ENCODE measurements at regions not wholly inside any gene's neighbourhood (a gene's known extent, or its start where the extent isn't known, plus 50 kb on each side); places are given as distances from the start of the nearest gene placed in this dataset.
A peak's percentile ranks its signal among the peaks of the same experiment; 100 is the strongest.

DNA sequence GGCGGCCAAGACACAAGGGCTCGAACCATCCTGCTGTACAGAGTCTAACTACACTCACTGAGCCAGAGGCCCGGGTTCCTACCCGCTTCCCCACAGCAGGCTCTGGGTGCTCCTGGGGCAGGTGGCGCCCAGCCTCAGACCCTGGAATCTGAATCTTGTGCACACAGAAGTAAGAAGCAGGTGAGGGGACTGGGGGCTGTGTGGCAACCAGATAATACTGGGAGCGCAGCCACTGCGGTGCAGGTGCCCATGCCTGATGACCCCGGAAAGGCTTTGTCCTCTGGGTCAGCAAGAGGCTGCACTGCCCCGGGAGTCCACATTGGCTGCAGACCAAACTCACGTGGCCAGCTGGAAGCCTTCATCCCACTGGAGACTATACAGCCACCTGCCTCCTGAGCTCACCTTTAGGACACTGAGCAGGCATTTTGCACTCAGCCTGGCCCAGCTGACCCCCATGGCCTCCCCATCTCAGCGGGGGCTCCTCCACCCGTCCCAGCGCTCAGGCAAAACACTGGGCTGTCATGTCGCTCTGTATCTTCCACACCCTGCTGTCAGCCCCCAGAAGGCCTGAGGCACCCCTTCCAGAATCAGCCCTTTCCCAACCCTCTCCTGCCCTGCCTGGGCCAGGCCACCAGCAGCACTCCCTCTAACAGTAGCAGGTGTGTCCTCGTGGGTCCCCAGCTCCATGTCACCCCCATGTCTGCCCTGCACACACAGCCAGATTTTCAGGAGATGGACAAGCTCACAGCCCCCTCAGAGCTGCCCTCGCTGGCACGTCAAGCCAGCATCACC, 101.0 kb upstream of the IQSEC1 start:
- no peak for DNase-seq (ENCODE audit: low read depth in 2 of 2)

DNA sequence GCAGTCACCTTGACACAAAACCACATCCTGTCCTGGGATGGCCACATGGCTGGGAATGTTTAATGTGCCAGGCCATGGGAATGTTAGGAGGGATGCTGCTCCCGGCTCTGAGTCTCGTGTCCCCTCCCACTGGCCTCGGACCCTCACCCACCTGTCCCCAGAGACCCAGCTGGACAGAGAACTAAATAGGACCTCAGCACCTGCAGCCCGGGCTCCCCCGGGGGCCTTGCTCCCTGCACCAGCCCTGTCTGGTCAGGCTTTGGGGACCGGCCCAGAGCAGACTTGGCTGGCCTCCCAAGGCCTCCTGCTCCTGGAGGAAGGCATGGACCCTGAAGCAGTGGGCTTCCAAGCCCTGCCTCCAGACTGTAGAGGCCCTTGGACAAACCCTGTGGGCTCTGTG, 100.0 kb upstream of the IQSEC1 start:
- DNase-seq (ENCODE audit: low read depth in 2 of 2) = no peak

DNA sequence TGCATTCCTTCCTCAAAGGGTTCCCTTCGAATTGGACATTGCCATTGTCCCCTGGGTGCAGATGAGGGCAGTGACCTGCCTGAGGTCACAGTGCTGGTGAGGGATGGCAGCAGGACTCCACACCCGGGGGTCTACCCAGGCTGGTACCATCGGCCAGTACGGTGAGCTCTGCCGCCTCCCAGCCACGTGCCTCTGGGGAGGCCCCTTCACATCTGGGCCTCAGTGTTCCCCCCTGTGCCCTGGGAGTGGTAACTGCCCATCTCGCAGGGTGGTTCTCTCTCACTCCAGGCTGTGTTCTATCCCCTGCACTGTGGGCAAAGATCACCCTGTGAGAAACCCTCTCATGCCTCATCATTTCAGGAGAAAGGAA, 99.4 kb upstream of the IQSEC1 start:
- no peak for DNase-seq (ENCODE audit: low read depth in 2 of 2)

- DNase-seq (ENCODE audit: low read depth in 2 of 2) = no peak
Observed at GRCh38 chr3:13171704-13172643, 98.7 kb upstream of the IQSEC1 start.

DNA sequence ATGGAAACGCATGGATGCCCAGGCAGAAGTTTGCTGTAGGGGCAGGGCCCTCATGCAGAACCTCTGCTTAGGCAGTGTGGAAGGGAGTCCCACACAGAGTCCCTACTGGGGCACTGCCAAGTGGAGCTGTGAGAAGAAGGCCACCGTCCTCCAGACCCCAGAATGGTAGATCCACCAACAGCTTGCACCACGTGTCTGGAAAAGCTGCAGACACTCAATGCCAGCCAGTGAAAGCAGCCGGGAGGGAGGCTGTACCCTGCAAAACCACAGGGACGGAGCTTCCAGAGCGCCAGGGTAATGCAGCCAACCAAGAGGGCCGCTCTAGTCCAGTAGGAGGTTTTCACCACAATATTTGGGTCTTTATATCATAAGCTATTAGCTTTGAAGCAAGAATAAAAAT, 97.1 kb upstream of the IQSEC1 start:
- DNase-seq (ENCODE audit: low read depth in 2 of 2) = no peak

DNA sequence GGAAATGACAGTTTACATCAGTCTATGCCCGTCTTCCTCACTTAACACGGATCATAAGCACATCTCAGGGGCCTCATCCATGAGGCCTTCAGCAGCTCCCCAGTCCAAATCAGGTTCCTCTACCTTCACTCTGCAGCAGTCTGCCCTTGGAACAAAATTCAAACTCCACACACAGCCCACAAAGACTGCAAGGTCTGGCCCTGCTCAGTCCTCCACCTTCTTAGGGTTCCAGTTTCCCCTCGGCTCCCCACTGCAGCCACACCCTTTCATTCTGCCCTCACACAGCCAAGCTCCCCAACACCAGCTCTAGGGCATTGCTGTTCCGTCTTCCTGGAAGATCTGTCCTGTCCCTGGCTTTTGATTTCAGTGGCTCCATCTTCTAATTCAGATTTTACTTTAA, 95.2 kb upstream of the IQSEC1 start:
- no peak for DNase-seq (ENCODE audit: low read depth in 2 of 2)

DNA sequence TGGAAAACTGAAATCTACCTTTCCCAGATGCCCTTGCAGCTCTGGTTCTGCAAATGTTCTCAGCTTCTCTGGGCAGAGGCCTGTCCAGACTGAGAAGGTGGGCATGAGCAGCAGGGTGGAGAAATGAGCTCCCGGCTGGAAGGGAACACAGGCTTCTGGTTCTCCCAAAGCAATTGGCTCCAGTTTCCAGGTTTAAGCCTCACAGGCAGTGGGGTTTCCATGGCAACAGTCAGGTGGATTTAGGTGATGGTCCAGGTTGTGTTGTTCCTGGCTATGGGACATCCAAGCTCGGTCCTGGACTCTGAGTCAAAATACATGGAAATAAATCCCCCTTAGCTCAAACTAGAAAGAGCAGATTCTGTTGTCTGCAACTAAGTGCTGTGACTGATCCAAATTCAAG, 94.6 kb upstream of the IQSEC1 start:
- no peak for DNase-seq (ENCODE audit: low read depth in 2 of 2)

DNA sequence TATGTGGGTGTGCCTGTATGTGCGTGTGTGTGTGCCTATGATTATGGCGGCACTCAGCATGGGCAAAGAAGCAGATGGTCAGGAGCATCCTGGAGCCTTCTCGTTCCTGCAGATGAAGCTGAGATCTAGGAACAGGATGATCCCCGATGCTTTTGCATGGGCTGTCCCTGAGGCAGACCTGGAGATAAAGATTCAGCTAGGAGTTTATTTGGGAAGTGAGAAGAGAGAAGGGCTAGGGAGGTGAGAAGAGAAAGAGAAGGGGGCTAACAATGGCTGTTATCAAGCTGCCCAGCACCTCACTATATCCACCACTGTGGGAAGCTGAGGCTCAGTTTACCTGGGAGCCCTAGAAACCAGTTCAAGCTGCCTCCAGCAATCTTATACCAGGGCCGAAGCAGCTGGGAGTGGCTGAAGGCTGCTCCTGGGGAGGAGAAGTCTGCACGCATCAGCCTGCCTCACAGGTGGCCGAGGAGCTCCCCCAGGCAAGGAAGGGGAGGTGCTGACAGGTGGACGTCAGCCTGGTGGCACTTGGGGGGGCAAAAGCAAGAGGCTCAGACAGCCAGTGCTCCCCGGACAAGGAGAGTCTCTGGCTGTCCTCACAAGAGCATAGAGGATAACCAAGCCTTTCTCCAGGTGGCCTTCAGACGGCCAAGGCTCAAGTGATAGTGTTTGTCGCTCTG, 94.0 kb upstream of the IQSEC1 start:
- DNase-seq (ENCODE audit: low read depth in 2 of 2) = no peak

- no peak for DNase-seq (ENCODE audit: low read depth in 2 of 2)
Observed at GRCh38 chr3:13166243-13167063, 93.2 kb upstream of the IQSEC1 start.

DNA sequence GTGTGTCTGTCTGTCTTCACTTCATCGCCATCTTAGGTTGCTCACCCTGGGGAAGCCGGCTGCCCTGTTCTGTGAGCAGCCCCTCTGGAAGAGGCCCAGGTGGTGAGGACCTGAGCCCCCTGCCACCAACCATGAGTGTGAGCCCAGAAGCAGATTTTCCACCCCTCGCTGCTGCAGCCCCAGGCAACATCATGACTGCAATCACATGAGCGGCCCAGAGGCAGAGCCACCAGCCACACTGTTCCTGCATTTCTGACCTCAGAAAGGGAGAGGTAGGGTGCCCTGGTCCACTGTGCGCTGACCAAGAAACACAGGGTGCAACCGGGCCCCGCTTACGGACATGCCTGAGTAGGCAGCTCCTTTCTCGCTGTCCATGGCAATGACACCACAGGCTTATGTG, 92.3 kb upstream of the IQSEC1 start:
- DNase-seq (ENCODE audit: low read depth in 2 of 2) = no peak

DNA sequence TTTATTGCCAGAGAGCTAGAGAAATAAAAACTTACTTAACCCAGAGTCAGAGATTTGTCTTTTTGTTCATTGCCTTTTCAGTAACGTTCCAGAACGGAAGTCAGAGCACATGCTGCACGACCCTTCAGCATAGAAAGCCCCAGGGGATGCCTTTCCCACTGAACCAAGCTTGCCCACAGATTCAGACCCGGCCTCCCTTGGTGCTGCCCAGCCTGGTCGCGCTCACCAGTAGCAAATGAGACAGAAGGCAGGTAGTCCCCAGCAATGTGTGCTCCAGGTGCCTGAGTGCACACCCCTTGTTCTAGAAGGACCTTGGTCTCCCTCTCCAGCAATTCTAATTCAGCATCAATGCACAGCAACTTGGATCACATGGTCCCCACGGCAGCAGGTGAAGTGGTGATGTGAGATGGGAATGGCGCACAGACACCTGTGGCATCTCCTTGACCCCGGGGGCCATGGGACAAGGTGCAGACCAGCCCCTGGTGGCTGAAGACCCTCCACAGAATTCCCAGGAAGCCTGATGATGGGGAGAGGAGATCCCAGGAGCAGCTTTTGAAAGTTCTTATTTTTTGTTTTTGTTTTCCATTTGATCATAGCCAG, 91.8 kb upstream of the IQSEC1 start:
- no peak for DNase-seq (ENCODE audit: low read depth in 2 of 2)

GRCh38 chr3:13163848-13164382, 90.7 kb upstream of the IQSEC1 start:
- no peak for DNase-seq (ENCODE audit: low read depth in 2 of 2)

- DNase-seq (ENCODE audit: low read depth in 2 of 2) = no peak
Observed at GRCh38 chr3:13162549-13163320, 89.5 kb upstream of the IQSEC1 start.

DNA sequence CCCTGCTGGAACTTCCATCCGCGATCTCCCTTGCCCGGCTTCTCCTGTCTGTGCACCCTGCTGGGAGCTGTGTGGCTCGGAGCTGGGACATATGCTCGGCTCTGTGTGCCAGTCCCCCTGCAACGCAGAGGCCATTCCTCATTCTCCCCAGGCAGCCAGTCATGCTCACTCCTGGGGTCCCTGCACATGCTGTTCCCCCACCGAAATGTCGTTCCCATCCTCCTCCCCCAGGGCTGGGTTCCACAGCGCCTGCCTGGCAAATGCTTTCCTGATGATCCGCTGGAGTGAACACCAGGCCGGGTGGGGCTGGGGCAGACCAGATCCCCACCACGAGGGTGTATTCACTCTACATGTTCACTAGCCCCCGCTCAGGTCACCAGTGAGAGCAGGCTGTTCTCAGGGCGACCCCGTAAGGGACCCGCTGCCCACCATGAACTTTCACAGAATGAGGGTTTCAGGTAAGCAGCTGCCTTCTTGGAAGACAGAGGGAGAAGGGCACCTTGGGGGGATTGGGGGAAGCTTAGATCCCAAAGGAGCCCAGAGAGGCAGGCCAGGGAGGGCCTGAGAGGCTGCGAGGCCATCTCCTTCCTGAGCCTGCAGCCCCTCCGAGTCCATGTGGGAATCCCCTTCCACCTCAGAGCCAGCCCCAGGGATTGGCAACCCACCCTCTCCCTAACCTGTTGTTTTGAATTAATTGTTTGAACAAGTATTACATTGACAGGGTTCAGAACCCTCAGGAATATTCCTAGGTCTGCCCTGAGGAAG, 88.7 kb upstream of the IQSEC1 start:
- no peak for DNase-seq (ENCODE audit: low read depth in 2 of 2)

DNA sequence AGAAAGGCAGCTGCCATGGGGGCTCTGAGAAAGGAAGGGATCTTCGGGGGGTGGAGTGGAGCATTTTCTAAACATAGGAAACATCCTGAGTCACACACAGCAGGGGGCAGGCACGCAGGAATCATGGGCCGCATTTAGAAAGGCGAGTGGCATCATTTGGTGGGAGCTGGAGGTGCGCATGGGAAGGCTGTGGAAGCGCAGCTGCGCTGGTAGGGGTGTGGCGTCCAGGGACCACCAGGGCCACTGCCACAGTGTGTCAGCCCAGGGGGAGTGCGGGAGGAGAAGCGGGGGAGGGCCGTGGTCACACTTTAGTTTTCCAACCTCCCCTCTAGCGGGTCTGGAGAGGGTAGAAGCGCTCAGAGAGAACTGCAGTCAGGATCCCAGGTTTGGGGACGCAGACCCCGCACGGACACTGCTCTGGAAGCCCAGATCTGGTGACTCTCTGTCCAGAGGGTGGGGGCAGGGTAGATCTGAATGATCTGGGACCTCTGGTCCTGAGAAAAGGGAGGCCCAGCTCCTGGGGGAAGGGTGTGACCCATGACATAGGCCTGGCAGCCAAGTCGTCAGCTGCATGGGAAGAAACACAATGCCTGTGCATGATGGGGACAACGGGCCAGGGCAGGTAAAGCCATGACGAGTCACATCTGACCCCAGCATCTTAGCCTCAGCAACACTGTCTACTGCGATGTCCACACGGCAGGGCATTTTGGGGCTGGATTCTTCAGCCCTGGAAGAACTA, 88.0 kb upstream of the IQSEC1 start:
- DNase-seq (ENCODE audit: low read depth in 2 of 2) = peak in 1 of 2 donors; percentile 17

- DNase-seq (ENCODE audit: low read depth in 2 of 2) = no peak
Observed at GRCh38 chr3:13160619-13161018, 87.4 kb upstream of the IQSEC1 start.

- no peak for DNase-seq (ENCODE audit: low read depth in 2 of 2)
Observed at GRCh38 chr3:13159890-13160289, 86.7 kb upstream of the IQSEC1 start.

GRCh38 chr3:13158871-13159270, 85.6 kb upstream of the IQSEC1 start:
- no peak for DNase-seq (ENCODE audit: low read depth in 2 of 2)
